GM21619 (cell line): ENCODE measurements at regions not wholly inside any gene's neighbourhood (a gene's known extent, or its start where the extent isn't known, plus 50 kb on each side); places are given as distances from the start of the nearest gene placed in this dataset.

Experiments used
- ATAC-seq: cut with Tn5 transposase; IDR thresholded peaks from one replicate; pipeline ENCODE4 v1.9.1; 2021; ENCODE audit not compliant: unreplicated experiment

GRCh38 chr2:220393711-220394110, 766.3 kb downstream of the SLC4A3 start:
- no peak for ATAC-seq

- ATAC-seq = no peak
Observed at GRCh38 chr2:220394433-220394832, 767.0 kb downstream of the SLC4A3 start.

- no peak for ATAC-seq
Observed at GRCh38 chr2:220396287-220396686, 768.9 kb downstream of the SLC4A3 start.

- no peak for ATAC-seq
Observed at GRCh38 chr2:220410296-220410695, 782.9 kb downstream of the SLC4A3 start.

- ATAC-seq = no peak
Observed at GRCh38 chr2:220417503-220417902, 790.1 kb downstream of the SLC4A3 start.

GRCh38 chr2:220419647-220420046, 792.2 kb downstream of the SLC4A3 start:
- no peak for ATAC-seq

GRCh38 chr2:220420820-220421219, 793.4 kb downstream of the SLC4A3 start:
- no peak for ATAC-seq

GRCh38 chr2:220422676-220423075, 795.2 kb downstream of the SLC4A3 start:
- no peak for ATAC-seq

- ATAC-seq = no peak
Observed at GRCh38 chr2:220424561-220424960, 797.1 kb downstream of the SLC4A3 start.

GRCh38 chr2:220432645-220433044, 805.2 kb downstream of the SLC4A3 start:
- no peak for ATAC-seq

GRCh38 chr2:220433131-220433530, 805.7 kb downstream of the SLC4A3 start:
- no peak for ATAC-seq

GRCh38 chr2:220434385-220434784, 807.0 kb downstream of the SLC4A3 start:
- no peak for ATAC-seq

- ATAC-seq = no peak
Observed at GRCh38 chr2:220437938-220438337, 810.5 kb downstream of the SLC4A3 start.

- ATAC-seq = no peak
Observed at GRCh38 chr2:220440731-220441130, 813.3 kb downstream of the SLC4A3 start.

GRCh38 chr2:220441404-220441803, 814.0 kb downstream of the SLC4A3 start:
- no peak for ATAC-seq

- no peak for ATAC-seq
Observed at GRCh38 chr2:220442012-220442411, 814.6 kb downstream of the SLC4A3 start.

GRCh38 chr2:220445429-220446105, 818.1 kb downstream of the SLC4A3 start:
- ATAC-seq = no peak

- ATAC-seq = no peak
Observed at GRCh38 chr2:220446106-220446712, 818.8 kb downstream of the SLC4A3 start.

- ATAC-seq = no peak
Observed at GRCh38 chr2:220450846-220451245, 823.4 kb downstream of the SLC4A3 start.

GRCh38 chr2:220451438-220451837, 824.0 kb downstream of the SLC4A3 start:
- no peak for ATAC-seq

GRCh38 chr2:220452561-220452960, 825.1 kb downstream of the SLC4A3 start:
- ATAC-seq = no peak

- ATAC-seq = no peak
Observed at GRCh38 chr2:220455351-220455990, 828.0 kb downstream of the SLC4A3 start.
